Stimulated activated CD4-positive, alpha-beta T cell treated with anti-CD3 and anti-CD28 coated beads, Interleukin-1b, Interleukin-23, amount 100 ng/mL, for 48 hours (primary cell): ENCODE measurements at regions not wholly inside any gene's neighbourhood (a gene's known extent, or its start where the extent isn't known, plus 50 kb on each side); places are given as distances from the start of the nearest gene placed in this dataset.

Experiments
- DNase-seq: peaks from one replicate; pipeline ENCODE4 v3.0.0-alpha.2; 2020

GRCh38 chr22:46079093-46079860 is 71.0 kb upstream of the PPARA start:
- DNase-seq = no peak

GRCh38 chr22:46079861-46080821 is 70.2 kb upstream of the PPARA start:
- no peak for DNase-seq

GRCh38 chr22:46081036-46081830 is 69.1 kb upstream of the PPARA start:
- no peak for DNase-seq

- DNase-seq = no peak
Measured at GRCh38 chr22:46081831-46082210, 68.5 kb upstream of the PPARA start.

- no peak for DNase-seq
Measured at GRCh38 chr22:46082633-46083032, 67.7 kb upstream of the PPARA start.

- no peak for DNase-seq
Measured at GRCh38 chr22:46083383-46084350, 66.7 kb upstream of the PPARA start.

GRCh38 chr22:46084376-46084775 is 66.0 kb upstream of the PPARA start:
- no peak for DNase-seq

- DNase-seq = no peak
Measured at GRCh38 chr22:46084943-46085827, 65.1 kb upstream of the PPARA start.

- DNase-seq = no peak
Measured at GRCh38 chr22:46085828-46086576, 64.3 kb upstream of the PPARA start.

- DNase-seq = no peak
Measured at GRCh38 chr22:46086577-46087335, 63.6 kb upstream of the PPARA start.

GRCh38 chr22:46087336-46087690 is 63.0 kb upstream of the PPARA start:
- no peak for DNase-seq

- no peak for DNase-seq
Measured at GRCh38 chr22:46087816-46088277, 62.5 kb upstream of the PPARA start.

GRCh38 chr22:46088541-46089311 is 61.6 kb upstream of the PPARA start:
- DNase-seq = no peak

- no peak for DNase-seq
Measured at GRCh38 chr22:46089426-46090035, 60.8 kb upstream of the PPARA start.

- DNase-seq = no peak
Measured at GRCh38 chr22:46090036-46090591, 60.2 kb upstream of the PPARA start.

GRCh38 chr22:46090631-46091201 is 59.6 kb upstream of the PPARA start:
- no peak for DNase-seq

GRCh38 chr22:46091277-46091977 is 58.9 kb upstream of the PPARA start:
- DNase-seq = no peak
